Duodenal mucosa (tissue), 2 donors: ENCODE measurements at regions not wholly inside any gene's neighbourhood (a gene's known extent, or its start where the extent isn't known, plus 50 kb on each side); places are given as distances from the start of the nearest gene placed in this dataset.

ENCODE experiments used
- H3K27ac ChIP-seq: one replicate; pipeline ENCODE4 v1.7.0; 2013; ENCODE audit warnings: low read depth, low read length
- H3K27me3 ChIP-seq, 2 donors: one replicate each; pipeline ENCODE4 v1.7.0; 2013; ENCODE audit warnings: low read length in 2 of 2, control low read depth in 1 of 2; ENCODE audit not compliant: insufficient read depth in 2 of 2, control insufficient read depth in 1 of 2
- H3K36me3 ChIP-seq, 2 donors: one replicate each; pipeline ENCODE4 v1.7.0; 2013; ENCODE audit warnings: low read length in 2 of 2, control low read depth in 1 of 2; ENCODE audit not compliant: insufficient read depth in 2 of 2, control insufficient read depth in 1 of 2
- H3K4me1 ChIP-seq, 2 donors: one replicate each; pipeline ENCODE4 v1.7.0; 2013; ENCODE audit warnings: low read length in 2 of 2, control low read depth in 1 of 2; ENCODE audit not compliant: insufficient read depth in 2 of 2, control insufficient read depth in 1 of 2
- H3K4me3 ChIP-seq, 2 donors: one replicate each; pipeline ENCODE4 v1.7.0; 2013; ENCODE audit warnings: low read length in 2 of 2, low read depth in 1 of 2
- H3K9ac ChIP-seq, 2 donors: one replicate each; pipeline ENCODE4 v1.7.0; 2013; ENCODE audit warnings: low read length in 2 of 2, low read depth in 1 of 2
- H3K9me3 ChIP-seq, 2 donors: one replicate each; pipeline ENCODE4 v1.7.0; 2013; ENCODE audit warnings: low read length in 2 of 2, control low read depth in 1 of 2; ENCODE audit not compliant: control insufficient read depth in 1 of 2

GRCh38 chr4:128480945-128481344 is 193.3 kb upstream of the PGRMC2 start:
- Histone ChIP-seq H3K4me1 (no peaks in the 10 kb centered on the region), H3K9me3 (no peaks in the 10 kb centered on the region), H3K4me3 (no peak overlapping the region), H3K9ac (no peak overlapping the region), H3K36me3 (no peaks in the 10 kb centered on the region), H3K27me3 (no peaks in the 10 kb centered on the region), H3K27ac (no peak overlapping the region)

- Histone ChIP-seq H3K27me3 (no peaks in the 10 kb centered on the region), H3K9me3 (no peaks in the 10 kb centered on the region), H3K27ac (no peak overlapping the region), H3K9ac (no peak overlapping the region), H3K4me3 (no peak overlapping the region), H3K36me3 (no peaks in the 10 kb centered on the region), H3K4me1 (no peaks in the 10 kb centered on the region)
These were observed 189.9 kb upstream of the PGRMC2 start for GRCh38 chr4:128477540-128477939.

GRCh38 chr4:128475597-128475996 is 188.0 kb upstream of the PGRMC2 start:
- Histone ChIP-seq H3K27me3 (no peaks in the 10 kb centered on the region), H3K9ac (no peak overlapping the region), H3K36me3 (no peaks in the 10 kb centered on the region), H3K4me1 (no peaks in the 10 kb centered on the region), H3K9me3 (no peaks in the 10 kb centered on the region), H3K4me3 (no peak overlapping the region), H3K27ac (no peak overlapping the region)

DNA sequence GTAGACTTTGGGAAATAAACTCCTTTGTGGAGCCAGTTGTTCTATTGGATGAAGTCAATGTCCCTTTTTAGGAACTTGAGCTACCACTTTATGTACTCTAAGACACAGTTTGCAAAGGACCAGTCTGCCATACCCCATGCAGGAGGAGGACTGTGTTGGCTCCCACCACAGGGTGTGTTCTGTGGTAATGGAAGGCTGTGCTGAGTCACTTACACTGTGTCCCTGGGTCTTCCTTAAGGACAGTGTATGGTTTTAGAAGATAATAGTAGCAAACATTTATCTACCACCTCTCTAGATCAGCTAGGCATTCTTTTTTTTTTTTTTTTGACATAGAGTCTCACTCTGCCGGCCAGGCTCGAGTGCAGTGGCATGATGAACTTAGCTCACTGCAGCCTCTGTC is 184.0 kb upstream of the PGRMC2 start:
- Histone ChIP-seq H3K27ac (no peak overlapping the region), H3K27me3 (no peaks in the 10 kb centered on the region), H3K9me3 (no peaks in the 10 kb centered on the region), H3K4me3 (no peak overlapping the region), H3K4me1 (peaks cover 0 to 7% of the 10 kb centered on the region in 2 donors), H3K9ac (no peak overlapping the region), H3K36me3 (no peaks in the 10 kb centered on the region)

DNA sequence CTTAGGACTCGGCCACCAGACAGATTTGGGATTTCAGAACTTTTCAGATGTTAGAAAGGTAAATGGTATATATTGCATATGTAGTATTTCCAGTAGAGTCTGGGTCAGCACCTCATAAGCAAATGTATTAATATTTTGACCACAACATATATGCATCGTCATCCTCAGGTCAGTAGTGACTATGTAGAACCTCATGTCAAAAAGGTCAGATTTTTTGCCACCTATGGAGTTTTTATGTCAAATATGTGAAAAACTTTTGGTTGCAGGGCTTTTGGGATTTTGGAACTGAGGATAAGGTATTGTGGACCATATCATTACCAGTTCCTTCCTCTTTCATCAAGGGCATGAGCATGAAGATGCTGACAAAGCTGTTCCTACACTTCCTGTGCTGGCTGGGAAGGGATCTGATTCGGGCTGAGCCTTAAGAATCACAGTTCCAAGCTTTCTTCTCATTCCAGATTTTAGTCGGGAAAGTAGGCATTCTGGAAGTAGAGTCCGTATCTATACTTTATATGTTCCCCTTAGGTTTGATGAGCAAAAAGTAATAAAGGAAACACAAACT is 183.0 kb upstream of the PGRMC2 start:
- no peak overlapping the region for H3K4me3 ChIP-seq
- H3K27ac ChIP-seq: no peak overlapping the region
- H3K4me1 ChIP-seq: peaks cover 0 to 7% of the 10 kb centered on the region in 2 donors
- H3K36me3 ChIP-seq: no peaks in the 10 kb centered on the region
- no peaks in the 10 kb centered on the region for H3K9me3 ChIP-seq
- no peaks in the 10 kb centered on the region for H3K27me3 ChIP-seq
- H3K9ac ChIP-seq: no peak overlapping the region

DNA sequence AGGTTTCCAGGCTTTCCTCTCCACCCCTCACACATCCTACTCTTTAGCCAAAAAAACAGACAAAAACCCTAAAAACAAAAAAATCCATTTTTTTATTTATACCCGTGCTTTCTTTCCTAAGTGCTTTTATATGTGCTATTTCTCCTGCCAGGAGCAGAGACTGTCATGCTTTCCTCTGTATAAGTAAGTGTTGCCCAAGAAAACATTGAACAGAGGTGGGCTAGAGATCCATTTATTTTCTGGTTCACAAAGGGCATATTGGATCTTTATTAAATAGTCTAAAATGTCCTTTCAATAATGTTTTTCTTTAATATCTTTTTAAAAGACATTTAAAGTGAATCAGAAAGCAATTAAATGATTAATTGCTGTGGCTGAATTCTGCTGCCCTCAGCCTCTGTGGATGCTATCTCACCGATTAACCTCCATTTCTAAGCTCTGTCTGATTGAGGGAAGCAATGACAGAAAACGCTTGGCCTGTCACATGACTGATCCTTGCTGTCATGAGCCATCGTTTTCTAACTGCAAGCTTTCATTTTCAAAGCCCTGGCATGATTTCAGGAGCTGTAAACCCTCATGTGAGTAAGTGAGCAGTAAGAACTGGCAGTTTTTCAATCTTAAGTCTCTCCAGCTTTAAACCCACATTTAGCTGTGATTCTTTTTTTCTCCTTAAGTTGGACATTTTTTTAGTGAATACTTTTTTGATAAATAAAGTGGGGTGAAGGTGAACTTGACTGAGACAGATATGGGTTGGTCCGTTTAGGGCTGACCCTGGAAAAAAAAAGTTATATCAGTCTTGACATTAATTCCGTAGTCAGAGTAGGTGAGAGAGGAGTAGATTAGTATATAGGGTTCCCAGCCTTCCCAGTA is 180.7 kb upstream of the PGRMC2 start:
- peak overlapping the region in 1 of 2 donors; percentile 13 for H3K4me3 ChIP-seq
- H3K27me3 ChIP-seq: no peaks in the 10 kb centered on the region
- H3K9ac ChIP-seq: peak overlapping the region in 1 of 2 donors; percentile 15
- H3K27ac ChIP-seq: no peak overlapping the region
- H3K36me3 ChIP-seq: no peaks in the 10 kb centered on the region
- peaks cover 0 to 7% of the 10 kb centered on the region in 2 donors for H3K4me1 ChIP-seq
- no peaks in the 10 kb centered on the region for H3K9me3 ChIP-seq

DNA sequence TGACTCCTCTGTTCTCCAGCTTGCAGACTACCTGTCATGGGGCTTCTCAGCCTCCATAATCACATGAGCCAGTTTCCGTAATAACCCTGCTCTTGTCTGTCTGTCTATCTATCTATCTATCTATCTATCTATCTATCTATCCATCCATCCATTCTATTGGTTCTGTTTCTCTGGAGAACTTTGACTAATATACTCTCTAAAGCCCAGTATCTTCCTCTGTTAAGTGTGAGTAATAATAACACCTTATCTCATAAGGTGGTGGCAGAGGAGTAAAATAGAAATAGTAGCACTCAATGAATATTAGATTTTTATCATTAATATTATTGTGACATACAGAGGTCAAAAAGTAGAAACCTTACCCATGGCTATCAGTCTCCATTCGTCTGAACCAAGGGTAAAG is 177.9 kb upstream of the PGRMC2 start:
- no peaks in the 10 kb centered on the region for H3K9me3 ChIP-seq

DNA sequence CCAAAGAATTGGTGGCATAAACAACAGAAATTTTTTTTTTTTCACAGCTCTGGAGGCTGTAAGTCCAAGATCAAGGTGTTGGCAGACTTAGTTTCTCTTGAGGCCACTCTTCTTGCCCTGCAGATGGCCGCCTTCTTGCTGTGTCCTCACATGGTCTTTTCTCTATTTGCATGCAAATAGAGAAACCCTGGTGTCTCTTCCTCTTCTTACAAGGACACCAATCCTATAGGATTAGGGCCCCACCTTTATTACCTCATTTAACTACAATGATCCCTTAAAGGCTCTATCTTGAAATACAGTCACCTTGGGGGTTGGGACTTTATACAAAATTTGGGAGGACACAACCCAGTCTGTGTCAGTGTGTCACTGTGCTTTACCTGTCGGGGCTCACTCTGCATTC is 175.4 kb upstream of the PGRMC2 start:
- Histone ChIP-seq H3K4me3 (no peak overlapping the region), H3K27me3 (no peaks in the 10 kb centered on the region), H3K9me3 (no peaks in the 10 kb centered on the region), H3K4me1 (peaks cover 0 to 4% of the 10 kb centered on the region in 2 donors), H3K9ac (no peak overlapping the region), H3K27ac (no peak overlapping the region), H3K36me3 (no peaks in the 10 kb centered on the region)

More for the DNA sequence above, 177.9 kb upstream of the PGRMC2 start:
- no peak overlapping the region for H3K27ac ChIP-seq
- H3K9ac ChIP-seq: no peak overlapping the region
- H3K36me3 ChIP-seq: no peaks in the 10 kb centered on the region
- H3K27me3 ChIP-seq: no peaks in the 10 kb centered on the region
- no peak overlapping the region for H3K4me3 ChIP-seq
- H3K4me1 ChIP-seq: peaks cover 0 to 11% of the 10 kb centered on the region in 2 donors

GRCh38 chr4:128462103-128462783 is 174.6 kb upstream of the PGRMC2 start:
- Histone ChIP-seq H3K9me3 (no peaks in the 10 kb centered on the region), H3K27ac (no peak overlapping the region), H3K27me3 (no peaks in the 10 kb centered on the region), H3K9ac (no peak overlapping the region), H3K4me3 (no peak overlapping the region), H3K4me1 (peaks cover 0 to 4% of the 10 kb centered on the region in 2 donors), H3K36me3 (no peaks in the 10 kb centered on the region)
